Effector memory CD8-positive, alpha-beta T cell (primary cell): ENCODE measurements at regions not wholly inside any gene's neighbourhood (a gene's known extent, or its start where the extent isn't known, plus 50 kb on each side); places are given as distances from the start of the nearest gene placed in this dataset.

ENCODE experiments used
- ATAC-seq: fragments of 150-1000 bp; cut with Tn5 transposase; replicated peaks from 2 replicates; pipeline ENCODE4 v1.10.0; 2021; ENCODE audit warnings: mild to moderate bottlenecking, moderate library complexity
- DNase-seq, 3 experiments: peaks; one replicate each; pipeline ENCODE4 v3.0.0; 2021
- H3K27ac Mint-ChIP-seq, 2 donors: one replicate each; pipeline ENCODE4 v1.8.0; 2022; ENCODE audit warnings: mild to moderate bottlenecking in 2 of 2, mixed read lengths in 2 of 2, moderate library complexity in 2 of 2
- H3K27me3 Mint-ChIP-seq, 2 donors: one replicate each; pipeline ENCODE4 v1.8.0; 2022; ENCODE audit warnings: mixed read lengths in 2 of 2
- H3K36me3 Mint-ChIP-seq: one replicate; pipeline ENCODE4 v1.8.0; 2022; ENCODE audit warnings: mild to moderate bottlenecking, moderate library complexity, mixed read lengths; ENCODE audit not compliant: insufficient read depth
- H3K4me1 Mint-ChIP-seq, 2 donors: one replicate each; pipeline ENCODE4 v1.8.0; 2022; ENCODE audit warnings: low read depth in 2 of 2, mixed read lengths in 2 of 2
- H3K4me3 Mint-ChIP-seq, 2 donors: one replicate each; pipeline ENCODE4 v1.8.0; 2022; ENCODE audit warnings: mild to moderate bottlenecking in 2 of 2, mixed read lengths in 2 of 2, moderate library complexity in 2 of 2
- H3K9me3 Mint-ChIP-seq, 2 donors: one replicate each; pipeline ENCODE4 v1.8.0; 2022; ENCODE audit warnings: mixed read lengths in 2 of 2

GRCh38 chr5:15234366-15234765 is 265.6 kb upstream of the FBXL7 start:
- DNase-seq, result no peak

GRCh38 chr5:15233566-15233965 is 266.4 kb upstream of the FBXL7 start:
- no peaks in the 10 kb centered on the region for H3K27me3 Mint-ChIP-seq
- H3K4me1 Mint-ChIP-seq, result no peaks in the 10 kb centered on the region
- H3K27ac Mint-ChIP-seq, result no peak overlapping the region
- H3K4me3 Mint-ChIP-seq, result no peak overlapping the region
- no peaks in the 10 kb centered on the region for H3K36me3 Mint-ChIP-seq
- peaks cover 7 to 10% of the 10 kb centered on the region in 2 donors for H3K9me3 Mint-ChIP-seq
- DNase-seq, result no peak
- ATAC-seq, result no peak

More at GRCh38 chr5:15234366-15234765, 265.6 kb upstream of the FBXL7 start:
- H3K4me3 Mint-ChIP-seq, result no peak overlapping the region
- H3K4me1 Mint-ChIP-seq, result no peaks in the 10 kb centered on the region
- no peak for ATAC-seq
- no peaks in the 10 kb centered on the region for H3K36me3 Mint-ChIP-seq
- H3K27ac Mint-ChIP-seq, result no peak overlapping the region
- peaks cover 7 to 10% of the 10 kb centered on the region in 2 donors for H3K9me3 Mint-ChIP-seq
- no peaks in the 10 kb centered on the region for H3K27me3 Mint-ChIP-seq

GRCh38 chr5:15222156-15222555 is 277.8 kb upstream of the FBXL7 start:
- no peak overlapping the region for H3K4me3 Mint-ChIP-seq
- no peaks in the 10 kb centered on the region for H3K4me1 Mint-ChIP-seq
- DNase-seq, result no peak
- H3K27me3 Mint-ChIP-seq, result no peaks in the 10 kb centered on the region
- peaks cover 11 to 13% of the 10 kb centered on the region in 2 donors for H3K9me3 Mint-ChIP-seq
- no peaks in the 10 kb centered on the region for H3K36me3 Mint-ChIP-seq
- H3K27ac Mint-ChIP-seq, result no peak overlapping the region
- no peak for ATAC-seq

- Mint-ChIP-seq H3K27me3 (no peaks in the 10 kb centered on the region), H3K9me3 (peaks cover 11 to 13% of the 10 kb centered on the region in 2 donors), H3K4me1 (no peaks in the 10 kb centered on the region), H3K27ac (no peak overlapping the region), H3K36me3 (no peaks in the 10 kb centered on the region), H3K4me3 (no peak overlapping the region)
- DNase-seq (no peak), ATAC-seq (no peak)
These were observed 279.3 kb upstream of the FBXL7 start for GRCh38 chr5:15220642-15221173.

- no peak overlapping the region for H3K27ac Mint-ChIP-seq
- DNase-seq (no peak), ATAC-seq (no peak)
- no peaks in the 10 kb centered on the region for H3K36me3 Mint-ChIP-seq
- no peaks in the 10 kb centered on the region for H3K27me3 Mint-ChIP-seq
- peaks cover 0 to 2% of the 10 kb centered on the region in 2 donors for H3K9me3 Mint-ChIP-seq
- H3K4me1 Mint-ChIP-seq, result no peaks in the 10 kb centered on the region
- H3K4me3 Mint-ChIP-seq, result no peak overlapping the region
These were observed 284.9 kb upstream of the FBXL7 start for GRCh38 chr5:15215056-15215455.

- ATAC-seq, result no peak
- Mint-ChIP-seq H3K4me1 (no peaks in the 10 kb centered on the region), H3K27me3 (no peaks in the 10 kb centered on the region), H3K9me3 (peaks cover 0 to 2% of the 10 kb centered on the region in 2 donors), H3K27ac (no peak overlapping the region), H3K4me3 (no peak overlapping the region), H3K36me3 (no peaks in the 10 kb centered on the region)
- DNase-seq, result no peak
These were observed 286.0 kb upstream of the FBXL7 start for GRCh38 chr5:15214010-15214409.

GRCh38 chr5:15209053-15209762 is 290.8 kb upstream of the FBXL7 start:
- no peak overlapping the region for H3K27ac Mint-ChIP-seq
- DNase-seq (no peak), ATAC-seq (no peak)
- peaks cover 5 to 10% of the 10 kb centered on the region in 2 donors for H3K9me3 Mint-ChIP-seq
- H3K27me3 Mint-ChIP-seq, result no peaks in the 10 kb centered on the region
- no peaks in the 10 kb centered on the region for H3K36me3 Mint-ChIP-seq
- no peaks in the 10 kb centered on the region for H3K4me1 Mint-ChIP-seq
- no peak overlapping the region for H3K4me3 Mint-ChIP-seq

- Mint-ChIP-seq H3K9me3 (peaks cover 5 to 20% of the 10 kb centered on the region in 2 donors), H3K27me3 (no peaks in the 10 kb centered on the region), H3K36me3 (no peaks in the 10 kb centered on the region), H3K27ac (no peak overlapping the region), H3K4me3 (no peak overlapping the region), H3K4me1 (no peaks in the 10 kb centered on the region)
- DNase-seq (no peak), ATAC-seq (no peak)
These were observed 293.8 kb upstream of the FBXL7 start for GRCh38 chr5:15206133-15206532.

- Mint-ChIP-seq H3K27me3 (no peaks in the 10 kb centered on the region), H3K4me1 (no peaks in the 10 kb centered on the region), H3K36me3 (no peaks in the 10 kb centered on the region), H3K9me3 (peaks cover 5 to 20% of the 10 kb centered on the region in 2 donors), H3K27ac (no peak overlapping the region), H3K4me3 (no peak overlapping the region)
- DNase-seq (no peak), ATAC-seq (no peak)
These were observed 296.6 kb upstream of the FBXL7 start for GRCh38 chr5:15203376-15203775.

- no peak overlapping the region for H3K27ac Mint-ChIP-seq
- no peak for ATAC-seq
- no peaks in the 10 kb centered on the region for H3K36me3 Mint-ChIP-seq
- H3K9me3 Mint-ChIP-seq, result peaks cover 2 to 16% of the 10 kb centered on the region in 2 donors
- H3K4me3 Mint-ChIP-seq, result no peak overlapping the region
- H3K4me1 Mint-ChIP-seq, result no peaks in the 10 kb centered on the region
- DNase-seq, result no peak
- no peaks in the 10 kb centered on the region for H3K27me3 Mint-ChIP-seq
These were observed 309.0 kb upstream of the FBXL7 start for GRCh38 chr5:15191012-15191411.

- Mint-ChIP-seq H3K27me3 (no peaks in the 10 kb centered on the region), H3K4me3 (no peak overlapping the region), H3K9me3 (peaks cover 0 to 13% of the 10 kb centered on the region in 2 donors), H3K27ac (no peak overlapping the region), H3K36me3 (no peaks in the 10 kb centered on the region), H3K4me1 (no peaks in the 10 kb centered on the region)
- ATAC-seq (no peak), DNase-seq (no peak)
These were observed 311.9 kb upstream of the ANKH start for GRCh38 chr5:15183520-15183919.

- no peaks in the 10 kb centered on the region for H3K4me1 Mint-ChIP-seq
- ATAC-seq (no peak), DNase-seq (no peak)
- H3K4me3 Mint-ChIP-seq, result no peak overlapping the region
- no peak overlapping the region for H3K27ac Mint-ChIP-seq
- no peaks in the 10 kb centered on the region for H3K27me3 Mint-ChIP-seq
- H3K9me3 Mint-ChIP-seq, result peaks cover 6 to 14% of the 10 kb centered on the region in 2 donors
- H3K36me3 Mint-ChIP-seq, result no peaks in the 10 kb centered on the region
These were observed 298.6 kb upstream of the ANKH start for GRCh38 chr5:15170173-15170572.

- ATAC-seq (no peak), DNase-seq (no peak)
- Mint-ChIP-seq H3K27me3 (no peaks in the 10 kb centered on the region), H3K4me1 (no peaks in the 10 kb centered on the region), H3K4me3 (no peak overlapping the region), H3K27ac (no peak overlapping the region), H3K9me3 (peaks cover 10 to 14% of the 10 kb centered on the region in 2 donors), H3K36me3 (no peaks in the 10 kb centered on the region)
These were observed 296.8 kb upstream of the ANKH start for GRCh38 chr5:15168358-15168757.

- H3K4me3 Mint-ChIP-seq, result no peak overlapping the region
- no peaks in the 10 kb centered on the region for H3K4me1 Mint-ChIP-seq
- H3K9me3 Mint-ChIP-seq, result peaks cover 8 to 15% of the 10 kb centered on the region in 2 donors
- no peaks in the 10 kb centered on the region for H3K27me3 Mint-ChIP-seq
- DNase-seq (no peak), ATAC-seq (no peak)
- H3K36me3 Mint-ChIP-seq, result no peaks in the 10 kb centered on the region
- H3K27ac Mint-ChIP-seq, result no peak overlapping the region
These were observed 288.5 kb upstream of the ANKH start for GRCh38 chr5:15160091-15160490.
